ENCODE measurements at regions not wholly inside any gene's neighbourhood (a gene's known extent, or its start where the extent isn't known, plus 50 kb on each side); places are given as distances from the start of the nearest gene placed in this dataset.

DNA sequence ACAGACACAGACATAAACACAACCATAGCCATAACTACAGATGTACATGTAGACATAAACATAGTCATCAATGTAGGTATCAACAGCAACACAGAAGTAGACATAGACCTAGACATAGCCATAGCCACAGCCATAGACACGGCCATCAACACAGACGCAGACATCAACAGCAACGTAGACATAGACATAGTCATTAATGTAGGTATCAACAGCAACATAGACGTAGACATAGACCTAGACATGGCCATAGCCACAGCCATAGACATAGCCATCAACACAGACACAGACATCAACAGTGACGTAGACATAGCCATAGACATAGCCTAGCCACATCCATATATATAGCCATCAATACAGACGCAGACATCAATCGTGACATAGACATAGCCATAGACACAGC is 258.3 kb upstream of the FOXQ1 start:
- DNase-seq = no peak

DNA sequence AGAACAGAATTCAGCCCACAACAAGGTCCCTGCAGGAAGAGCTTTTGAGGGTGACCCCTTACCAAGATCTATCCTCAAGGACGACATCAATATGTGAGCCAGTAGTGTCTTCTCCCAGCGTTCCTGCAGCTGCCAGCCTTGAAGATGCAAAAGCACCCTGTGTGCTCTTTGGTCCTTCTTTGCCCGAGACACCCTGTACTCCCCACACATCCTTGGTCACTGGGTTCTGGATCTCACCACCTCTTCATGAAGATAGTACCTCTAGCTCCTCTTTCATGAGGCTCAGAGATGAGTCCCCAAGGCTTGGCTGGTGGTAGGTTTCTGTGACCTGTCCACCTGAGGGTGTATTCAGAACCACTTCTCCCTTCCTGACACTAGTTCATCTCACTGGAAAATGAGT is 259.6 kb upstream of the FOXQ1 start:
- DNase-seq = no peak

DNA sequence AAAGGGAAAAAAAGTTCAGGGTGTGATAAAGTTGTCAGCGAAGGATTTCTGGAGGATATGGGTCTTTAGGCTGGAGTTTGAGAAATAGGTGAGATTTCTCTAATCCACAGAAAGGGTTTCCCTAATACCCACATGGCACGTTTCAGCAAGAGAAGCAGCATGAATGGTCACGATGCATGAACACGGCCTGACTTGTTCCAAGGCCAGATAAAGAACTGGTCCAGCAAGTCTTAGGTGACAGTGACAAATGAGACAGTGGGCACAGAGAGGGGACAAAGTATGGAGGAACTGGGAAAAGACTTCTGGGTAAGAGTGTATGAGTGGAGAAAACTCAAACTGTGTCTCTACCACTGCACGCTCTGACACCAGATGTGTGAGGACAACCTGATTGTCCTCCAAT is 262.0 kb upstream of the FOXQ1 start:
- no peak for DNase-seq

DNA sequence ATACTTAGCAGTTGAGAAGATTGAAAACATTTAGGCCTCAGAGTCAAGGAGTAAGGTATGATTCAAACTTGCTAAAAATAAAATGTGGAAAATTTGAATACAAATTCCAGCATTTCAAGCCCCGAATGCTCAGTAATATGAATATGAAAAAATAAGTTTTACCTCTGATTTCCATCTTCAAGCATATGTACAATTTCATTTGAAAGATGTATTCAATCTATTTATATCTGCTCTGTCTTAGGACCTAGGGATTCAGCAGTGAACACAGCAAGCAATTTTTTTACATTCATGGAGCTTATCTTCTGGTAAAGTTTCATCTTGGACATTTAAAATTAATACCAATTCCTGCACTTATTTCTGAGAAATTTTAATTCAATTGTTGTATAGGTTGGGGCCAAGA is 262.7 kb upstream of the FOXQ1 start:
- DNase-seq = no peak

DNA sequence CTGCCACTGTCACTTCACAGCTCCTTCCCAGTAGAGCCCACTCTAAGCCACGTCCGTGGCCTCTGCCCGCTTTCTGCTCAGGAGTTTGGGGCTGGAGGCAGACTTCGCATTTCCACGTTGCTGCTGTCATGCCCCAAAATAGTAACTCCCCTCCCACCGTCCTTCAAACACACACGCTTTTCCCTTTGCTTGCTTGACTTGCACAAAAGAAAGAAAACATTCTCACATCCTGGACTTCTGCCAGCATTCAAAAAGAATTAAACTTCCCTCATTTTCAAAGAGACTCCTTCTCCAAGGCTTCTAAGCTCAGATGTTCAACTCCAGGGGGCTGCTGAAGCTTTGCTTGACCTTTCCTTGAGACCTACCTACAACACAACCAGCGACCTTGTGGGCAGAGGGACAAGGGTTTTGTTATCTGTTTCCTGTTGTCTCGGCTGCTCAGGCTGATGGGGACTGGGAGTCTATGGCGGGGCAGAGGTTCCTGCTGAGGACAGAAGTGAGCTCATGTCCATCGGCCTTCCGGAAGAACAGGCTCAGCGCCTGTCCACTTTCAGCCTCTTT is 263.8 kb upstream of the FOXQ1 start:
- no peak for DNase-seq

DNA sequence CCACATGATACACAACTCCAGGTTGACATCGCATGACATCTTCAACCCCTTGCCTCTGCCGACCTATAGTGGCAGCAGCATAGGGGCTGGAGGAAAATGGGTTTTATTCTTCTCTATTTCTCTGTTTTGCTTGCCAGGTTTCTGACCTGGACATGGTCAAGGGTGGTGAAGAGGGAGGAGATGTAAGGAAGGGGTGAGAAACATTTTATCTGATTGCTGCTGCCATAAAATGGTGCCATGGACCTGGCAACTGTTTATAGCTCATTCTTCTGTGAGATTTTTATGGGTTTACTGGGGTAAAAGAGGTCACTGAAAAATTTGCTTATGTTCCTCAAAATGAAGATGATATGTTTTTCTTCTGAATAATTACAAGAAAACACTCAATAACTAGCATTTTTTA is 266.7 kb upstream of the FOXQ1 start:
- no peak for DNase-seq

DNA sequence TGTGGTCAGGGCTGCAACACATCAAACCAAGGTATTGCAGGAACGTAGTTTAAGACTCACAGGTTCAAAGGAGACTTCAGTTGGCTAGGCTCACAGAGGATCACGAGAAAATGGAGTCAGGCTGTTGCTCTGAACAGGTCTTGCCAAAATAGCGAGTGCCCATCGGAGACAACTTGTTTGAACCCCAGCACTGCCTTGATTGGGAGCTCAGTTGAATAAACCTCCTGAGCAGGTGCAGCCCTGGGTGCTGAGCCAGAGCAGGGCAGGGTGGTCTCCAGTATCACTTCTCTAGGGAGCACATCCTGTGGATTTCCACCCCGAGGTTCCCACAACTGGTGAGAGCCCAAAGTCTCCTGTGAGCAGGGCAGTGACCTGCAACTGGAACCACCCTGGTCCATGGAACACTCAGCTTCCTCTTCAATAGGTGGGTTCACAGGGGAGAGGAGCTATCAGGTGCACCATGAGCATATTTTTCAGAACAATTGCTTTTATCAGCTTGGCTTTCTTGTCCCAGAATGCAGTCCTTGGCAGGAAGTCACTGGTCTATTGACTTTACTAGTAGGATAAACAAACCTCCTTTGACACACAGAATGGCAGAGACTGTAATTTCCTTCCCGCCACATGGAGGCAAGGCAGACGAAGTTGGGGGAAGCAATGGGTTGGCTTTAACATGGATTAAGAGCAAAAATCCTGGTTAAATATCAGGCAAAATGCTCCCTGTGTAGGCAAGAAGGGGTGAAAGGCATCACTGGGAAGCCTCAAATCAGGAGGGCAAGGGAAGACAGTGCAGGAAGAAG is 267.7 kb upstream of the FOXQ1 start:
- DNase-seq = no peak

DNA sequence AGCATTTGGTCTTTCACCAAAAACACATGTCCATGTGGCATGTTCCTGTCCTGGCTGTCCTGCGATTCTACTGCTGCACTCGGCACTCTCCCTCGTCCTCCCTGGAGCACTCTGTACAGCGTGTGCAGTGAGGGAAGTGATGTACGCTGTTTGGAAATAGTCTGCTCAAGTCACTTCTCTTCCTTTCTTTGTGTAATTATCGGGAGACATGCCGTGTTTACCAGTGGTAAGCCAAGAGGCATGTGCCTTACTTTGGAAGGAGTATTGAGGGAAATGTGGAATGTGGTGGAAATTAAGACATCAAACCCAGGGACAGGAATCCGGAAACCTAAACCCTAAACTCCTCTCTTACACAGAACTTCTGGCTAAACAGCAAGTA is 268.5 kb upstream of the FOXQ1 start:
- DNase-seq = no peak

DNA sequence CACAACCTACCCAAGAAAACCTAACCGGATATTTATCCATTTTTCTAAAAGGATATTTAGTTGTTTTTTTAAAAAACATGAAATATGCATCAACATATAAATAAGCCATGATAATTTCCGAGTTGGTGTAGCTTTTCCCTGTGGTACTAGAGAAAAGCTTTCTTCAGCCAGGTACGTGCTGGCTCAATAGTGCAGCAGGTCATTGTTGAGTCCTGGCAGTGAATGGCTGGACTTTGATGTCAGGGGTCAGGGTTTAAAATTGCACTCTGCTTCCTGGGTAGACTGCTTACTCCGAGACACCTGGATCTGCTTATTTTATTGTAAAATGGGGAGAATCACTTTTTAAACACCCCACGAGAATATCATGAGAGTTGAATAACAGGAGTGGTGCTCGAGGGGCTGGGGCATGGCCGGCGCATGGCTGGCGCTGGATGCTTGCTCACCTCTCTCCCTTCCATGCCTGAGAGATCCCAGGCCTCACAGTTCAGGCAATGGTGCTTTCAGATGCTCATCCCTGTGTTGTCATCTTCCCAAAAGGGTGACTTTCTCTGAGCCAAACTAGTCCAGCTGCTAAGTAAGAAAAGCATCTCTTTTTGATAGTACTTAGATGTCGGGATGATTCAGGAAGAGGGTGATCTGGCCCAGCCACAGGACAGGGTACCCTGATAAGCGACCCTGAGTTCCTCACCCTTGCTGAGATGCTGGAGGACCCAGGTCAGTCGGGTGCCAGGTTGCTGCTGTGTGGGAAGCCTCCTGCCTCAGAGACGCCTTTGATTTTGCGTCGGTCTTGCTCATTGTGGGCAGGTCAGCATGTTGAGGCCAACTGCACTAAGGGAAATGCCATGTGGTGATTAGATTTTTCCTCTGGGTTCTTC is 269.1 kb upstream of the FOXQ1 start:
- DNase-seq = no peak

DNA sequence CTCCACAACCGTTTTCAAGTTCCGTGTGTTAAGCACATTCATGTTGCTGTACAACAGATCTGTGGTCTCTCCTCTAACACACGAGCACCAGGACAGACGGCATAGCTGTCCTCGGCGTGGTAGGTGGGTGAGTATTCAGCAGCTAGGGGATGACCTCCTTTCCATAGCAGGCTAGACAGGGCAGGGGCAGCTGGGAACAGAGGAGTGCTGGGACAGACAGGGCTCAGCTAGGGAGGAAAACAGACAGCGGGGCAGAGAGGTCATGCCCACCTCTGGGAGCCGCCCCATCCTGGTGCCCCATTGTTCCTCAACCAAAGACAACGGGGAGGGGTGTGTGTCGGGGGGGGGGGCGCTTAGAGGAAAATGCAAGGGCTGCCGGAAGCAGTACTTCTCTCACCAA is 271.5 kb upstream of the FOXQ1 start:
- DNase-seq = no peak

DNA sequence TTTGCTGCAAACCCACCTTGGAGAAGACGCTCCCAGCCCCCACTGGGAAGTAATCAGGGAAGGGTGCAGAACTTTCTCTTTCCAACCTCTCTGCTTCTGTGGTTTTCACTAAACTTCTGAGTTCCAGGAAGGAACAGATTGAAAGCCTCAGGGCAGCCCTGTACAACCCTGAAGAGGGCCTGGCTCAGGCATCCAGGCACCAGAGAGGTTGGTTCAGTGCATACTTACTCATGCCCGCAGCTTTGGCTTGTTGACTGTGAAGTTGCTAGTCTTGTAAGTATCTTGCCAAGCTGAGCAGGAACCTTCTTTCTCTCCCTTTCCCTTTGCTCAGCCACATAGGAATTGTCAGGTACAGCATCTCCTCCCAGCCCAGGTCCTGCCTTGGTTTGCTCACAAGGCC is 272.2 kb upstream of the FOXQ1 start:
- no peak for DNase-seq

DNA sequence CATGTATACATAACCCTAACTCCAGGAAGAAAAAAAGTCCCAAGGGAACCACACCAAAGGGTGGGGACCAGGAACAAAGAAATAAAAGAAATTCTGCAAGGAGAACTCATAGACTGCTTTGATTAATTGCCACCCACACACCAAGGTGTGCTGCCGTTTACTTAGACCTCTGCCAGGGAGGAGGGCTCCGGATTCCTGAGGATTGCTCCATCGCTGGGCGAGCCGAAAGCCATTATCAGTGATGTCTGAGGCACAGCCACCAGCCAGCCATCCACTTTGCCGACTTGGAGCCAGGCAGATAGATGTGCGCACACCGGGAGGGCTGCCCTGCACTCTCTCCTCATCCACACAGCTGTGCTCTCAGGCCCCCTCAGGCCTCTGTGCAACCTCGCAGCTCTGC is 272.7 kb upstream of the FOXQ1 start:
- DNase-seq = no peak

DNA sequence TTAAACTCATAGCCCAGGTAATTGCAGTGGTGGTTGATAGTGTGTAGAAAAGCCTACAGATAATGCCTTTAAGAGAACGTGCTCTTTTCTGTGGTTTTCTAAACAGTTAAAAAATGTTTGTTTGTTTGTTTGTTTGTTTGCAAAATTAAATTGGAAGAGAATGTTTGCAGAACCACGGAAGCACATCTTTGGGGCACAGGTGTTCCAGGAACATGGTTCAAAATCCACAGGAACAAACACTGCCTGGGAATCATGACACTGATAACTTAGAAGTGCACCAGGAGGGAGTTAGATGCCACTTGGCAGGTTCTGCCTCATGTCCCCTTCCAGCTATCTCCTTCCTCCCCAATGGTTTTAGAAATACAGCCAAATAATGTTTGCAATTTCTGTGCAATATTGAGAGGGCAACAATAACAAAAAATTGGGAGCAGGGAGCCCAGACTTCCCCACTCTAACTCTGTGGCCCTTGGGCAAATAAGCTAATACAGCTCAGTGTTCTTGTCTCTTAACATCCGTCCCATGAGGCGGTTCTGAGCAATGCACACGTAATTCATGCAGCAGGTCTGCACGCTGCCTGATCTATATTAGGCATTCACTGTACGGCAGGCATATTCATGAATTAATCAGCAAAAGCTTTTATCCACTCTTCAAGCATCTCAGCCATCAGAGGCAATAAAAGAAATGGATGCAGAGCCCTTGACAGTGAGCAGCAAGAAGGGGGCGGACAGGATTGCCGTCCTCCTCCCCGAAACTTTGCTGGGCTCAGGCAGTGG is 274.3 kb upstream of the FOXQ1 start:
- no peak for DNase-seq

DNA sequence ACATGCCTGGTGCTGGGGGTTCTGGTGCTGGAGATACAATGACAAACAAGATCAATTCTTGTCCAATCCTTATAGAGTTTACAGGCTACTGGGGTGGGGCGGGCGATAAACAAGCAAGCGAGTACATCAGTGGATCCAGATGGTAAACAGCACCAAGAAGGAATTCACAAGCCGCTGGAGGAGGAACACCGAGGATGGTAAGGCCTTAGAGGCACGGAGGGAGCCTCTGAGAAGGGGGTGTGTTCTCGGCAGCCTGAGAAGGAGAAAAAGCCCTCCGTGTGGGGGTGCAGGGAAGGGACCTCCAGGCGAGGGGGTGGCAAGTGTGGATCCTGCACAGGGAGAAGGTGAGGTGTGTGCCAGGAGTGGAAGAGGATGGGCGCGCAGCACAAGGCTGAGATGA is 276.5 kb upstream of the FOXQ1 start:
- DNase-seq = no peak

DNA sequence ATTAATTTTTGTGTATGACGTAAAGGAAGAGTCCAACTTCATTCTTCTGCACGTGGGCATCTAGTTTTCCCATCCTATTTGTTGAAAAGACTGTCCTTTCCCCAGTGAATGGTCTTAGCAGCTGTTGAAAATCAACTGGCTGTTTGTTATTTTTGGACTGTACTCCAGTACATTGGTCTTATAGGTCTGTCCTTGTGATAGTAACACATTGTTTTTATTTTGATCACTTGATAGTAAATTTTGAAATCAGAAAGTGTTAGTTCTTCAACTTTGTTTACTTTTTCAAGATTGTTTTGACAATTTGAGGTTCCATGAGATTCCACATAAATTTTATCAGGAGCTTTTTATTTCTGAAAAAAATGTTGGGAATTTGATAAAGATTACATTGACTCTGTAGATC is 280.2 kb upstream of the FOXQ1 start:
- no peak for DNase-seq

DNA sequence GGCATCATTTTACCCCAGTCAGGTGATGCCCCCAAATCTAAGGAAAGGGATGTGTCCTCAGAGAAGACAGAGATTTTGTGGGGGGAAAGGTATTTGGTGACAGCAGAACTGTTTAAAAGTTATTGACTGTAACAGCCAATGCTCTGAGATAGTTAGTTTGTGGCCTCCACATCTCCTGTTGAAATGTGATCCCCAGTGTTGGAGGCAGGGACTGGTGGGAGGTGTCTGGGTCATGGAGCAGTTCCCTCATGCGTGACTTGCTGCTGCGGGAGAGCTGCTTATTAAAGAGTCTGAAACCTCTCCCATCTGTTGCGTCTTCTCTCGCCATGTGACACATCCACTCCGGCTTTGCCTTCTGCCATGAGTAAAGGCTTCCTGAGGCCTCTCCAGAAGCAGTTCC is 282.8 kb upstream of the FOXQ1 start:
- no peak for DNase-seq

DNA sequence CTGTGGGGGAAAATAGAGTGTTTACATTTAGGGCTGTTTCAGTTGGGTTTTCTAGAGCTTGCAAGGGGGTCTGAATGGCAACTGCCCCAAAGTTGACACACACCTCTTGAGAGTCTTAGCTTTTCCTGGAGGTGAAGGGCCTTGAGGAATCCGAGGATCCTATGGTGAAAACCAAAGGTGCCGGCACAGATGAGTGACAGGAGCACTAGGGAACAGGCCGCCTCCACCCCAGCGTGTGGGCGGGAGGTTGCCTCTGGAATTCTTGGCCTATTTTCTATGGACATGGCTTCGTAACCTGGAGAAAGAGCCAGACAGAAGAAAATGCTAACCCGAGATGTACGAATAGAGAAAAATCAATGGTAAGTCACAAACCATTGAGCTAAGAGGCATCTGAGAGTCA is 283.2 kb upstream of the FOXQ1 start:
- DNase-seq = no peak

DNA sequence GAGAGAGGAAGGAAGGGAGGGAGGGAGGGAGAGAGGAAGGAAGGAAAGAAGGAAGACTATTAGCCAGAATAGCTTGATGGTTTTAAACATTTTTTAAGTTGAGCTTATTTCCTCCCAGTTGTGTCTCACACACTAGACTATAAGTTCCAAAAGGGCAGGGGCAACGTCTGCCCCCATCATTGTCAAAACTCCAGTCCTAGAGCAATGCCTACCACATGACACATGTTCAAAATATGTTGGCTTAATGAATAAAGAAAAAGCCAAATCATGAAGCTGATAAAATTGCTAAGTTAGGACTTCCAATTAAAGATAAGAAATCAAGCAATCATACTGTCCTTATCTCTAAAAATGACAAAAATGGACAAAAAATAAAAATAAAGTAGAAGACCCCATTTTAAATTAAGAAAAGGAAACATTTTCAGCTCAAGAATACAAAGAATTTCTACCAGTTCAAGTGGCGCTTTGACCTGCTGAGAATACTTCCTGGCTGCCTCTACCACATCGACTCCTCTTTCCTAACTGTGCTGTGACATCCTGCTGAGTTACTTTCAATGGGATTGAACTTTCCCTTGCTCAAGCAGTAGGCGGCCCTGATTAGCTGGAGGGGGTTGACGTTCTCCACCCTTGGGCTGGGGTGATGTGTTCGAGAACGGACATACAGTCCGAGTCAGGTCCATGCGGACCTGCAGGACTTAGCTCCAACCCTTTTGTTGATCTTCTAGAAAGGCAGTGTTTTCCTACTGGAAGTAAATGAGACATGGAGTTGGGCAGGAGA is 283.9 kb upstream of the FOXQ1 start:
- no peak for DNase-seq

DNA sequence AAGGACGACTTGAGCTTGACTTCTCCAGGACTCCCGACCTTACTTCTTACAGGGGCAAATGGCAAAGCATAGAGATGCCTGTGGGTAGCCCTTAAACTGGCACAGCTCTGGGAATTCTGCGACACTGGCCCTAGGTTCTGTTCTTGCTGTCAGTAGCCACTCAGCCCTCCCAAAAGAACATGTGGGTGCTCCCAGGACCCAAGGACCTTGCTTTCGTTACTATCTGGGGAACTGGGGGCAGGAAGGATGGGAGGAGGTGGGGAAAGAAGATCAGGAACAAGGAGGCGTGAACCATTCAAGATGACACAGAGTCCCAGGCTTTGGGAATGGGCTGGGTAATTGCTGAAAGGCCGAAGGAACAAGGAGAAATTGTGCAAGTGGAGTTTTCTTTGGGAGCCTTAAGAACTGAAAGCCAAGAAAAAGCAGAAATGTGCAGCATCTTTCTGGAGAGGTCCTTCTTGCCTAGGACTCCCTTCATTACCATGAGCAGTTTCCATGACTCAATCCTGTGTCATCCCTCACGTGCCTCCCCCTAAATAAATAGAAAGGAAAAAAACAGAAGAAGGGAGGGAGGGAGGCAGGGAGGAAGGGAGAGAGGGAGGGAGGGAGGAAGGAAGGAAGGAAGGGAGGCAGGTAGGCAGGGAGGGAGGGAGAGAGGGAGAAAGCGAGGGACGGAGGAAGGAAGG is 284.6 kb upstream of the FOXQ1 start:
- DNase-seq = no peak

DNA sequence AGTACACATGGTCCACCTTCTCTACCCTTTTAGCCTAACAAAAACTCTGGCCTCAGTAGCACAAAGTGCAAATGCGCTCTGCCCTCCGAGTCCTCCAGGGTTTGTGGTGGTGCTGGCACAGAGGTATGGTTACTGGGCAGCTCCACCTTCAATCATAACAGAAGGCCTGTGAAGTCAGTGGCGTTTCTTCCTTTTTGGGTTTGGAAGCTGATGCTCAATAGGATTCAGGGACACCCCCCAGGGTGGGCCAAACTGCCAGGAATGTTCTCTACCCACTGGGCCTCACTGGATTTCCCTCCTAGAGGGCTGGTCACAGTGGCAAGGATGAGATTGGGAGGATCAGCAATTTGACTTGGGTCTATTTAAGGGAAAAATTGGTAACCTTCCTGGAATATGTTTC is 286.1 kb upstream of the FOXQ1 start:
- DNase-seq = no peak

DNA sequence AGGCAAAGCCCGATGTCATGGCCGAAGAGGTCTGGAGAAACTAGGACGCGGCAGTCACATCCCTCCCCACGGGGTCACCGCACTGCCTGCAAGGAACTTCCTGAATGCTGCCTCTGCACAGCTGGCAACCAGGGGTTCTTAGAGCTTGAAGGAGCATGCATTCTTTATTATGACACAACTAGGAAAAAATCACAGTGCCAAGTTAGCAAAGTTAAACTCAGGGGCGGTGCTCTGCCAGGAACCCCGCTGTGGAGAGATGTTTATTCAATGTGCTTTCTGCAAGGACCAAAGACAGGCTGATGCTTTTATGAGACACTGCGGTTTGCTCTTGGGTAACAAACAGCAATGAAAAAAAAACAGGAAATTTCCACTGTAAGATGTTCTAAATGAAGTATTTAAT is 287.3 kb upstream of the FOXQ1 start:
- no peak for DNase-seq

DNA sequence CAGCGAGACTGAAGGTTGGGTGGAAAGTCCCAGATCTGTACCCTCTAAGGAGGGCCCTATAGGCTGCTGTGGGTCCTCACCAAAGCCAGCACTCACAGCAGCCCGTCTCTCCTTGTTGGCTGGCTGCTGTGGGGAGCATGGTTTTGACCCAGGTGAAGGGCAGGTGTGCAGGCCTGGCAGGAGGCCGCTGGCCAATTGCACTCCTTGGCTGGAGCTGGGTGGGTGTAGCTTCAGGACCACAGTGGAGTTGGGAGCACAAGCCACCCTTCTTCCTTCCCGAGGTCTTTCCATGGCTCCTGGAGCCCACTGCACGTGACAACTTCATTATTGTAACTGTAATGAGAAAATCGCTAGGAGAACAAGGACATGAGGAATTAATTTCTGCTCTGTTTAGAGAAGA is 287.7 kb upstream of the FOXQ1 start:
- no peak for DNase-seq

All from CD4-positive, alpha-beta T cell treated with Interleukin-15 for 1 hour (primary cell).